OCI-LY7 (cell line): ENCODE measurements at regions not wholly inside any gene's neighbourhood (a gene's known extent, or its start where the extent isn't known, plus 50 kb on each side); places are given as distances from the start of the nearest gene placed in this dataset.

Experiments
- EZH2phosphoT487 ChIP-seq: fragments of 200-600 bp; sonication (generic); IDR thresholded peaks from 2 replicates; pipeline ENCODE4 v1.6.1; 2018; ENCODE audit warnings: low read depth, borderline replicate concordance, mild to moderate bottlenecking, mixed run types, antibody characterized with exemption, low read length, moderate library complexity, mixed read lengths
- TF ChIP-seq, protein P1 (sequence below): fragments of 200-600 bp; sonication (generic); conservative IDR thresholded peaks from 2 replicates; pipeline ENCODE4 v1.5.1; 2014; ENCODE audit warnings: mild to moderate bottlenecking, antibody characterized with exemption, low read length, moderate library complexity, mixed read lengths

DNA sequence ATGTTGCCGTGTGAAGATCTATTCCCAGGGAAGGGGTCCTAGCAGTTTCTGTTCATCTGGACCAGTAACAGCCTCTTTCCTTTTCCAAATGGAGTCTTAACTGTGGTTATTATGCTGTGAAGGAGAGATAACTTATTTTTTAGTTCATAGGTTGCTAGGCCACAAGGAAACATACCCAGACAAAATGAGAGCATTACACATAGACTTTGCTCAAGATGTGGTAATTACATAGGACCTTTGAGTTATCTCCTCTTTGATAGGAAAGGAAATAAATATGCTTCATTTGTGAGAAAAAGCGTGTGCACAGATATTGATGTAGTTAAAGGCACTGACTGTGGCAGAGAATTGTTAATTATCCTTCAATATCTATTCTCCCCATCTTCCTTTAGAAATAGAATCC, 52.5 kb upstream of the SNX2 start:
- TF ChIP-seq, protein P1, sequence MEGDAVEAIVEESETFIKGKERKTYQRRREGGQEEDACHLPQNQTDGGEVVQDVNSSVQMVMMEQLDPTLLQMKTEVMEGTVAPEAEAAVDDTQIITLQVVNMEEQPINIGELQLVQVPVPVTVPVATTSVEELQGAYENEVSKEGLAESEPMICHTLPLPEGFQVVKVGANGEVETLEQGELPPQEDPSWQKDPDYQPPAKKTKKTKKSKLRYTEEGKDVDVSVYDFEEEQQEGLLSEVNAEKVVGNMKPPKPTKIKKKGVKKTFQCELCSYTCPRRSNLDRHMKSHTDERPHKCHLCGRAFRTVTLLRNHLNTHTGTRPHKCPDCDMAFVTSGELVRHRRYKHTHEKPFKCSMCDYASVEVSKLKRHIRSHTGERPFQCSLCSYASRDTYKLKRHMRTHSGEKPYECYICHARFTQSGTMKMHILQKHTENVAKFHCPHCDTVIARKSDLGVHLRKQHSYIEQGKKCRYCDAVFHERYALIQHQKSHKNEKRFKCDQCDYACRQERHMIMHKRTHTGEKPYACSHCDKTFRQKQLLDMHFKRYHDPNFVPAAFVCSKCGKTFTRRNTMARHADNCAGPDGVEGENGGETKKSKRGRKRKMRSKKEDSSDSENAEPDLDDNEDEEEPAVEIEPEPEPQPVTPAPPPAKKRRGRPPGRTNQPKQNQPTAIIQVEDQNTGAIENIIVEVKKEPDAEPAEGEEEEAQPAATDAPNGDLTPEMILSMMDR, result no peak
- no peak for TF ChIP-seq EZH2phosphoT487
